Calu3 (cell line): ENCODE measurements at regions not wholly inside any gene's neighbourhood (a gene's known extent, or its start where the extent isn't known, plus 50 kb on each side); places are given as distances from the start of the nearest gene placed in this dataset.

Source experiments
- BruUV-seq: library from RNA; stranded (reverse); fragments of 400-500 nt; replicated peaks from 2 replicates; lab custom pipeline; 2021; lab: Mats Ljungman, UMichigan
- CTCF ChIA-PET: fragments of 300-600 bp; sonication (Branson Sonifier 250); formaldehyde crosslinking; loops from one replicate; lab custom pipeline; 2022; ENCODE audit warnings: antibody characterized with exemption; lab: Charles Lee
- DNase-seq: peaks from one replicate; pipeline ENCODE4 v3.0.0; 2022
- H3K27ac Mint-ChIP-seq: one replicate; pipeline ENCODE4 v1.8.0; 2022; ENCODE audit warnings: mixed read lengths; ENCODE audit not compliant: unreplicated experiment
- H3K27me3 Mint-ChIP-seq: one replicate; pipeline ENCODE4 v1.8.0; 2022; ENCODE audit warnings: mixed read lengths; ENCODE audit not compliant: unreplicated experiment
- H3K36me3 Mint-ChIP-seq: one replicate; pipeline ENCODE4 v1.8.0; 2022; ENCODE audit warnings: mild to moderate bottlenecking, moderate library complexity, mixed read lengths; ENCODE audit not compliant: insufficient read depth, unreplicated experiment
- H3K4me1 Mint-ChIP-seq: one replicate; pipeline ENCODE4 v1.8.0; 2022; ENCODE audit warnings: mild to moderate bottlenecking, low read depth, mixed read lengths; ENCODE audit not compliant: unreplicated experiment
- H3K4me3 Mint-ChIP-seq: one replicate; pipeline ENCODE4 v1.8.0; 2022; ENCODE audit warnings: mild to moderate bottlenecking, low read depth, moderate library complexity, mixed read lengths; ENCODE audit not compliant: unreplicated experiment
- H3K9me3 Mint-ChIP-seq: one replicate; pipeline ENCODE4 v1.8.0; 2022; ENCODE audit warnings: low read depth, mixed read lengths; ENCODE audit not compliant: unreplicated experiment
- CTCF ChIP-seq: fragments of 200-600 bp; IDR thresholded peaks from one replicate; pipeline ENCODE4 v1.8.0; 2022; ENCODE audit warnings: antibody characterized with exemption; ENCODE audit not compliant: unreplicated experiment
- intact Hi-C: fragments of 100-400 bp; cut with micrococcal nuclease; formaldehyde crosslinking; loops from one replicate; pipeline ENCODE4 v1.10.0; 2022; ENCODE audit not compliant: unreplicated experiment

GRCh38 chr5:84682531-84682930, 297.9 kb upstream of the EDIL3 start:
- no peaks in the 10 kb centered on the region for H3K9me3 Mint-ChIP-seq
- H3K4me3 Mint-ChIP-seq, result no peak overlapping the region
- intact Hi-C loops, result no loop called here
- H3K27ac Mint-ChIP-seq, result no peak overlapping the region
- H3K36me3 Mint-ChIP-seq, result no peaks in the 10 kb centered on the region
- TF ChIP-seq CTCF, result no peak
- BruUV-seq, result no TSS peak
- no peaks in the 10 kb centered on the region for H3K4me1 Mint-ChIP-seq
- no peak for DNase-seq
- CTCF ChIA-PET, result no interaction called here
- H3K27me3 Mint-ChIP-seq, result no peaks in the 10 kb centered on the region

DNA sequence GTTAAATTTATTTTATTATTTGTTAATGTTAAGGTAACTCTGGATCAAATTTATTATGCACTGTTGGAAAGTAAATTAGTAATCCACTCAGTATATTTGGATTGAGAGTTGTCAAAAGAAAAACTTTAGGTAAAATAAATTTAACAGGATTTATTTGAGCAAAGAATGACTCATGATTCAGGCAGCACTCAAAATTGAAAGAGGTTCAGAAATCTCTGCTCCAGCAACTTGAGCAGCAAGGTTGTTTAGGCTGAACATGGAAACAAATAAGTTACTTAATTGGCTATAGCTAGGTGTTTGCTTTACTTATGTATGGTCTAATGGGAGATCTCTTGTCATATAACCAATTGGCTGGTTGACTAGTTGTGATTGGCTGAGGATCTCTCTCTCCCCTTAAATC, 296.2 kb upstream of the EDIL3 start:
- TF ChIP-seq CTCF, result no peak
- H3K9me3 Mint-ChIP-seq, result no peaks in the 10 kb centered on the region
- CTCF ChIA-PET, result no interaction called here
- no peaks in the 10 kb centered on the region for H3K36me3 Mint-ChIP-seq
- H3K27ac Mint-ChIP-seq, result no peak overlapping the region
- intact Hi-C loops, result no loop called here
- DNase-seq, result no peak
- H3K4me3 Mint-ChIP-seq, result no peak overlapping the region
- no peaks in the 10 kb centered on the region for H3K27me3 Mint-ChIP-seq
- no TSS peak for BruUV-seq
- no peaks in the 10 kb centered on the region for H3K4me1 Mint-ChIP-seq

- Mint-ChIP-seq H3K27ac (no peak overlapping the region), H3K4me1 (no peaks in the 10 kb centered on the region), H3K4me3 (no peak overlapping the region), H3K27me3 (no peaks in the 10 kb centered on the region), H3K9me3 (peaks cover 5% of the 10 kb centered on the region), H3K36me3 (no peaks in the 10 kb centered on the region)
- no TSS peak for BruUV-seq
- CTCF ChIA-PET, result no interaction called here
- no peak for TF ChIP-seq CTCF
- DNase-seq, result no peak
- intact Hi-C loops, result no loop called here
These were observed 289.1 kb upstream of the EDIL3 start for GRCh38 chr5:84673785-84674184.

- no peaks in the 10 kb centered on the region for H3K27me3 Mint-ChIP-seq
- H3K4me1 Mint-ChIP-seq, result no peaks in the 10 kb centered on the region
- CTCF ChIA-PET, result no interaction called here
- intact Hi-C loops, result no loop called here
- DNase-seq, result no peak
- H3K36me3 Mint-ChIP-seq, result no peaks in the 10 kb centered on the region
- BruUV-seq, result no TSS peak
- no peak overlapping the region for H3K27ac Mint-ChIP-seq
- H3K9me3 Mint-ChIP-seq, result peaks cover 5% of the 10 kb centered on the region
- H3K4me3 Mint-ChIP-seq, result no peak overlapping the region
- TF ChIP-seq CTCF, result no peak
These were observed 282.9 kb upstream of the EDIL3 start for GRCh38 chr5:84667576-84667975.
